GM12872 (cell line): ENCODE measurements at regions not wholly inside any gene's neighbourhood (a gene's known extent, or its start where the extent isn't known, plus 50 kb on each side); places are given as distances from the start of the nearest gene placed in this dataset.

ENCODE experiments used
- CTCF ChIP-seq: IDR thresholded peaks from 3 replicates; pipeline ENCODE4 v1.5.1; 2011; ENCODE audit warnings: low read depth, mild to moderate bottlenecking, low read length, moderate library complexity; ENCODE audit not compliant: insufficient read depth

GRCh38 chr13:73661066-73661465 lies 473.1 kb downstream of the KLF12 start:
- no peak for TF ChIP-seq CTCF

GRCh38 chr13:73658639-73659038 lies 475.6 kb downstream of the KLF12 start:
- no peak for TF ChIP-seq CTCF

GRCh38 chr13:73657821-73658540 lies 476.2 kb downstream of the KLF12 start:
- no peak for TF ChIP-seq CTCF

DNA sequence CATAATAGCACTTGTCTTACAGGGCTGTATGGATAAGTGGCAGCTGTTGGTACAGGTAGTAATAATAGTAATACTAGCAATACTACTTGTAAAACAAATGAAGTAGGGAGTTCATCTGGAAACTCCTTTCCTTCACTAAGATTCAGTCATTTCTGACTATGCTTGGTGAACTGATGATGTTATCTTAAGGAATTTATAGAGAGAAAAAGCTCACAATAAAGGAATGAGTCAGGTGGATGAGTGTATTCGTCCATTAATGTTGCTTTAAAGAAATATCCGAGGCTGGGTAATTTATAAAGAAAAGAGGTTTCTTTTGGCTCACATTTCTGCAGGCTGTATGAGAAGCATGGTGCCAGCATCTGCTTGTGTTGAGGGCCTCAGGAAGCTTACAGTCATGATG lies 477.3 kb downstream of the KLF12 start:
- no peak for TF ChIP-seq CTCF

DNA sequence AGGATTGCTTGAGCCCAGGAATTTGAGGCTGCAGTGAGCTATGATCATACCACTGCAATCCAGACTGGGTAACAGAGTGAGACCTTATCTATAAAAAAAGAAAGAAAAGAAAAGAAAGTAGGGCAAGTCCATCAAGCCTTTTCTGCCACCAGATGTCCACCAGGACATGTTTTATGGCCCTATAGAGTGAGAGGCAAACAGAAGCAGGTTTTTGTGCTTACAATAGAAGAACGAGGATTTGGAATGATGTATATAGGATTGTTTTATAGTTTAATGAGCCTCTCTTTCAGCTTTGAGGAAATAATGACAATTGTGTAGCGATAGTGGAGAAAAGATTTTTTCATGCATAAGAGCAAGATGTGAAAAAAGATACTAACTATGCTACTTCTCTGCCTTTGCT lies 480.5 kb downstream of the KLF12 start:
- TF ChIP-seq CTCF, result no peak

GRCh38 chr13:73647417-73647816 lies 486.8 kb downstream of the KLF12 start:
- no peak for TF ChIP-seq CTCF

- no peak for TF ChIP-seq CTCF
Measured at GRCh38 chr13:73635166-73635787, 498.9 kb downstream of the KLF12 start.
